GM21723 (cell line): ENCODE measurements at regions not wholly inside any gene's neighbourhood (a gene's known extent, or its start where the extent isn't known, plus 50 kb on each side); places are given as distances from the start of the nearest gene placed in this dataset.

Experiments used
- ATAC-seq: cut with Tn5 transposase; IDR thresholded peaks from one replicate; pipeline ENCODE4 v1.9.1; 2021; ENCODE audit warnings: mild to moderate bottlenecking, moderate library complexity; ENCODE audit not compliant: unreplicated experiment

DNA sequence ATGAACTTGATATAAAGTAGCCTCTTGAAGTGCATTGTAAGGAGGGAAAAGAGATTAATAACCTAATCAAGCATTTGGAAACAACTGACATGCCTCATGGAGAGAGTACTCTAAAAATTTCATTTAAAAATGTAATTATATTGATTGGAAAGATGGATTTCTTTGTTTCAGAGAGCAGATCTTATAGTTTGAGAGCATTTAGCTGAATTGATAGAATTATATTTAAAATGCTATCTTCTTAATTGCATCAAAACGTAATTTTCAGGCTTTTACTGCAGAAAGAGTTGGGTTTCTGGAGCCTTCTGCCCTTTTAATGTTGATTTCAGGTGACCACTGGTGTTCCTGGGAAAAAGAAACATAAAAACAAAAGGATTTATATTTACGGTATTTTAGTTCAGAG, 130.6 kb downstream of the EDN3 start:
- no peak for ATAC-seq

- no peak for ATAC-seq
Observed at GRCh38 chr20:59434960-59435359, 134.5 kb downstream of the EDN3 start.

- no peak for ATAC-seq
Observed at GRCh38 chr20:59435518-59435917, 135.1 kb downstream of the EDN3 start.

DNA sequence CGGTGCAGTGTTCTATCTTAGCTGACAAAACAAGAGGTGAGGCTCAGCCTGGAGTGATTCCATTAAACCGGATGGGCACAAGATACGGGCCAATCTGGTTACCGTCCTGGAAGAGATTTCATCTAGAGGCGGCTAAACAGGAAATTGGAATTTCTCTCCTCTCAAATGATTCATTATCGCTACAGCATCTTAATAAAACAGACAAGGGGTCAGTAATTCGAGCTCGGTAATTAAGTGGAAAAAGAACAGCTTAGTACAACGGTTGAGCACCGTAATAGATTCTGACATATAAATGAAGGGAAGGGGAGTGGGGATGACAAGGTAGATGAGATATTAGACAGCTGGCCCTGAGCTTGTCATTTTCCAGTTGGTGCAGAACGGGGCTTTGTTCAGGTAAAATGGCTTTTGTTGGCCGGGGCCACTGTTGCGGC, 137.2 kb downstream of the EDN3 start:
- ATAC-seq = no peak

DNA sequence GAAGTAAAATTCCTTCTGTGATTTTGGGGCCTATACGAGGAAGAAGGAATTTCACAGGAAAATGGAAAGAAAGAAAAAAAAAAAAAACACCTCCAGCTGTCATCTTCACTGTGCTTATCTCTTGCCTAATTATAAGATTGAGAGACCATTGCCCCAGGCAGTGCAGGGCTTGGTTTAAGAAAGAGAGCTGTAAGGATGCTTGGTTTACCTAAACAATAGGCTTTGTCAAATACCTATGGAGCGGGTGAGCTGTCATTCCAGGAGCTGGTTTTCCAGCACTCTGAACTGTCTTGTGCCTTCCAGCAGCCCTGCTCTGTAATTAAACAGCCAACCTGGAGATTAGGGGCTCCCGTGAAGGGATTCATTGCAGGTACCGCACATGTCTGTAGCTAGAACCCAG, 137.8 kb downstream of the EDN3 start:
- ATAC-seq = no peak

GRCh38 chr20:59439243-59439642, 138.8 kb downstream of the EDN3 start:
- no peak for ATAC-seq

- ATAC-seq = no peak
Observed at GRCh38 chr20:59441306-59441705, 140.9 kb downstream of the EDN3 start.

DNA sequence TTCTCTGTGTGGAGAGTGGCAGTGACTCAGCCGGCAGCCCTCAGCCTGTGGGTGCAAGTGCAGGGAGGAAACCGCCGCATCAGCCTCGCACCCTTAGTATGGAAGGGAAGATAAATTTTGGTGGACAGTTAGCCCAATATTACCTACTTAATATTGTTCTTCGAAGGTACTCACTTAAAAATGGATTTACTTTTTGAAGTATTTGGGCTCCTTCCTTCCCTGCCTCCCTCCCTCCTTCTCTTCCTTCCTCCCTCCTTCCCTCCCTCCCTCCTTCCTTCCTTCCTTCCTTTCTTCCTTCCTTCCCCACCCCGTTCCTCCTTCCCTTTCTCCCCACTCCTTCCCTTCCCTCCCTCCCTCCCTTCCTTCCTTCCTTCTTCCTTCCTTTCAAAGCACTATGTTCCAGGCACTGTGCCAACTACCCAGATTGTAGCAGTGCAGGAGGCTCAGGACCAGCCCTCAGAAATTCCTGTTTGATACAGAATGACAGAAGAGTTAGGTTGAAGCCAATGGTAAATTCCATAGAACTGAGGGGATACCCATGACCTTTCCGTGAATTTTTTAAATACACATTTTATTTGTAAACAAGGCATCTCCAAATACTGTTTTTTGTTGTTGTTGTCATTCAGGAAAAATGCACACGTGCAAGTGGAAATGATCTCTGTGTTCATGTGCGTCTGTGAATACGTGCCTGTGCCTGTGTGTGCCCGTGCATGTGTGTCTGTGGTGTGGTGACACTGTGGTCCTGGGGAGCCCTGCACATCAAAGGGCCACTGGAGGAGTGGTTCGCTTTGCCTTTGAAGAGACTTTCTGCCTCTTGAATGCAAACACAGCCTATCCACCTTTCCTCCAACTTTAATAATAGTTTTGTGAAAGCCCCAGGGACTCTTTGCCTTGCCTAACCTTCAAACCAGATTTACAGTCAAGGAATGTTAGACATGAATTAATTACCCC, 141.7 kb downstream of the EDN3 start:
- no peak for ATAC-seq

- ATAC-seq = no peak
Observed at GRCh38 chr20:59443550-59443949, 143.1 kb downstream of the EDN3 start.

- no peak for ATAC-seq
Observed at GRCh38 chr20:59446376-59446775, 146.0 kb downstream of the EDN3 start.

DNA sequence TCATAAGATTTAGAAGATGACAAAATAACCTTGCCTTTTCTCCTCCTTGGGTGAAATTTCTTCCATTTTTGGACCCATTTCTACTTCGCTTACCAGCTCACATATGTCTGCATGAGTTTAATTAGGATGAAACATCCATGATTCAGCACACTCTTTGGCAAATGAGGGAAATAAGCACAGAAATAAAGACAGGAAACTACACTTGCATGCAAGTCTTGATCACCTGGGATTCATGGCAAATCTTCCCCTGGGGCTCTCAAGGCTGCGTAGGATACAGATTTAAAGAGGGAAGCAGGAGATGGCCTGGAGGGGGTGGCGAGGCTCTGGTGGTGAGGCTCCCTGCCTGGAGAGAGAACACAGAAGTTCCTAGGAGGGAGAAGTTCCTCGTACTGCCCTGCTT, 147.8 kb downstream of the EDN3 start:
- ATAC-seq = no peak

DNA sequence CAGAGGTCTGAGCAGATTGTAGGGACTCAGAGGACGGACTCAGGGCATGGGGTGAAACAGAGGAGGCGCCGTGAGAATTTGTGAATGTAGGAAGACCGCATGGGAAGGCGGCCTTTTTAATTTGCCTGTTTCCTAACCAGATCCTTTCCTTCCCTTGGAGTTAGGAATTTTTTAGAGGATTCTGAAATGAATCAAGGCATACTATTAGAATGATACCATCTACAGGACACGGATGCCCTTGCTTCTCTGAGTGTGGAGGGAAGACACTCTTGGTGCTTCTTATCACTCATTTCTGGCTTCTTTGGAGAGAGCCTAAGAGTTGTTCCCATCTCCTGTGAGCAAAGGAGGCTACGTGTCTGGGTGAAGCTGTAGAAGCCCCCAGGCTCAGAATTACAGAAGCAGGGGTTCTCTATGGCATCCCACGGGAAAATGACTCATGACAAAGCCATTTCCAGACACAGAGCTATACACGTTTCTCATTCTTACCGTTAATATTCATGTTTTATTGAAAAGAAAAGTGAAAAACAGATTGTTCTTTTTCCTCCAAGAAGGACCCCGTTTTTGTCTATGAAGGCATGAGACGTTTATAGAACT, 148.5 kb downstream of the EDN3 start:
- ATAC-seq = no peak

DNA sequence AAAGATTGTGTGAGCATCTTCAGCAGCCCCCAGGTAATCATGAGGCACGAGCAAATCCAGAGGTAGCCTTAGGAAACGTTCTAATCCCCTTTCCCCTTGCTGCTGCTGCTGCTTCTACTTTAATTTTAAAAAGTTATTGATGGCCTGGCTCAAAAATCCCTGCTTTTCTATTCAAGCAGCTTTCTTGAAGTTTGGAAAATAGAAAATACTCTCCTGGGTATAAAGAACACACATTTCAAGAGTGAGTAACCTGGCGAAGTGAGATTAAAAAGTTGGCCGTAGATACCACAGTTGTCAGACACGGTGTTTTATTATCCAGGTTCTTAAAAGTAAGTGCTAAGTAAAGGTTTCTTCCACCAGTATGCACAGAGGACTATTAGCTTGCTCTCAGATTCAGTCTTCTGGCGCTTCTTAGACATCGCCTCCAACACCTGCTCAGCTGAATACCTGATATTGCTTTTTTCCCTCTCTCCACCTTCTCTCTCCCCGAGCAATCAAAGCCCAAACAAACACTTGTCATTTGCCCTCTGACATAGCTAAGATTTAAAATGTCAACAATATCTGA, 150.7 kb downstream of the EDN3 start:
- ATAC-seq = no peak

DNA sequence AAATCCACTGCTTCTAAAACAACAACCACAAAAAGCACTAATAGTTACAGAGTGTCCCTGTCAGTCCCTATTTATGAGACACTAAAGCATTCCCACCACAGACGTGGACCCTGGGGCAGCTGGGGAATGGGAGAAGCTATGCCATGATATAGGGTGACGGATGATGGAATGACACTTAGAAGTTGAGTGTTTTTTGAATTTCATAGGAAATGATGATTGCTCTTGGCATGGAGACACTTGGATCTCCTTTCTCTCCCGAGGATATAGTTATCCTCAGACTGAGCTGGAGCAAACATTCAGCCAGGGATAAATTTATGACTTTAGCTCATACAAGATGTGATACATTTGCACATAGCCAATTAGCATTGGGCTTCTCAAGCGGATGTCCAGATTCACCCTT, 151.2 kb downstream of the EDN3 start:
- ATAC-seq = no peak

- no peak for ATAC-seq
Observed at GRCh38 chr20:59452856-59453255, 151.5 kb upstream of the PHACTR3 start.

- ATAC-seq = no peak
Observed at GRCh38 chr20:59453759-59454560, 150.4 kb upstream of the PHACTR3 start.

- ATAC-seq = no peak
Observed at GRCh38 chr20:59455402-59456341, 148.7 kb upstream of the PHACTR3 start.

DNA sequence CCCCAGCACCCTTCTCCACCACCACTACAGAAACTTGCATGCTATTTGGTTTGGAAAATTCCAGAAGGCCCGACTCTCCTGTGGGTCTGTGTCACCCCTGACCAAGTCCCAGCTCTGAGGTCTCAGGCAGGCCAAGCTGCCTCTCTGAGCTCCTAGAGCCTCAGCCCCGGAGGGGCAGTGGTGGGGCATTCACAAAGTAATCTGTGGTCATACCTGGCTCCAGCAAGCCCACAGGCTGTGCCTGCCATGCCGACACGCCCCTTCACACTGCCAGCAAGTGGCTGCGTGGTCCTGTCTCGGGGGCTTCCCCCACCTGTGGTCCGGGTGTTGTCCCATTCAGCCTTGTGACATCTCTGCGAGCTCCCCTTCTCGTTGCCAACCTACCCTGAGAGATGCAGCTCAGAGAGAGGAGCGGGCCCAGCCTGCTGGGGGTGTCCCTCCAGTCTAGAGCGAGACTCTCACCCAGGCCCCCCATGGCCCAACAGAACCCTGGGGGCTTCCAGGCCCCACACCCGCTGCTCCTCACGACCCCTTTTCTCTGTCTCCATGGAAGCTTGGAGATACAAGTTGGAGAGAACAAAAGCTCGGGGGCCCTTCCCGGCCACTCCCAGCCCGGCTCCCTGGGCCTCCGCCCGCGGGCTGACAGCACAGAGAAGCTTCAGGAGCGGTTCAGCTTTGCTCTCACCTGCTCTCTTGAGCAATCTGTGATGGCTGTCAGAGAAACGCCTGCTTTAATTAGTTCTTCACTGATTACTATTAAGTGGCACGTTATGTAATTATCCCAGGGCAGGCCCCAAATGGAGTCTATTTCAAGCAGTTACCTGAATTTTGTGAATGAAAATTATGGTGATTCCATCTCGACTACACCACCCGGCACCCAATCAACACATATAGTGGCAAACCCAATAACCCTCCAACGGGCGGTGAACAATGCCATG, 147.7 kb upstream of the PHACTR3 start:
- no peak for ATAC-seq

DNA sequence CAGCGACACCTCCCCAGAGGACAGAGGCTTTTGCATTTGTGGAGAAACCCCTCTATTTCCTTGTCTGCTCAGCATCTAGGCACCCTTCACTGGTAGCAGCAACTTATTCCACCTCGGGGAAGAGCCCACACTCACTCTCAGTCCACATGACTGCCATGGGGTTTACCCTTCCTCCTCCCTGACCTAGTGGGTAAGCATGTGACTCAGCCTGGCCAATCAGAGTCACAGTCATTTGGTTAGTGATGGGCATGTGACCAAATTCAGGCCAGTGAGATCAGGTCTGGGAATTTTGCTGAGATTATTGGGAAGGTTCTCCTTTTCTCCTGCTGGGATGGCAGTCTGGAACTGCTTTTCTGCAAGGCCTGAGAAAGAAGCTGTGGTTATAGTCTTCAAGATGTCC, 145.7 kb upstream of the PHACTR3 start:
- ATAC-seq = no peak
